AG04450 (cell line): ENCODE measurements at regions not wholly inside any gene's neighbourhood (a gene's known extent, or its start where the extent isn't known, plus 50 kb on each side); places are given as distances from the start of the nearest gene placed in this dataset.

Experiments
- CTCF ChIA-PET: fragments of 300-600, 350-600 bp; formaldehyde crosslinking; extraction: SDS; loops from one replicate; lab custom pipeline; 2022; ENCODE audit warnings: antibody characterized with exemption, inconsistent platforms; lab: Charles Lee
- POLR2A ChIA-PET: fragments of 350-600 bp; formaldehyde crosslinking; extraction: SDS; loops from one replicate; lab custom pipeline; 2021; ENCODE audit warnings: antibody characterized with exemption, inconsistent platforms; lab: Yijun Ruan, JAX
- DNase-seq: peaks from one replicate; pipeline ENCODE4 v3.0.0-alpha.2; 2011; ENCODE audit warnings: low read depth, low spot score
- H3K27ac ChIP-seq: one replicate; pipeline ENCODE4 v1.5.1; 2012; ENCODE audit warnings: low read depth, low read length, control low read depth
- H3K27me3 ChIP-seq: one replicate; pipeline ENCODE4 v1.6.0; 2012; ENCODE audit warnings: low read length; ENCODE audit not compliant: control insufficient read depth, insufficient read depth
- H3K4me3 ChIP-seq: 2 replicates; pipeline ENCODE4 v1.5.1; 2011; ENCODE audit warnings: mild to moderate bottlenecking, low read depth, low read length, control low read depth
- H3K9me3 ChIP-seq: 2 replicates; pipeline ENCODE4 v1.5.1; 2012; ENCODE audit warnings: low read length; ENCODE audit not compliant: control insufficient read depth, insufficient read depth
- TF ChIP-seq, protein P1 (sequence below): IDR thresholded peaks from 2 replicates; pipeline ENCODE4 v1.5.1; 2011; ENCODE audit warnings: low read depth, low read length, control low read depth, inconsistent platforms

DNA sequence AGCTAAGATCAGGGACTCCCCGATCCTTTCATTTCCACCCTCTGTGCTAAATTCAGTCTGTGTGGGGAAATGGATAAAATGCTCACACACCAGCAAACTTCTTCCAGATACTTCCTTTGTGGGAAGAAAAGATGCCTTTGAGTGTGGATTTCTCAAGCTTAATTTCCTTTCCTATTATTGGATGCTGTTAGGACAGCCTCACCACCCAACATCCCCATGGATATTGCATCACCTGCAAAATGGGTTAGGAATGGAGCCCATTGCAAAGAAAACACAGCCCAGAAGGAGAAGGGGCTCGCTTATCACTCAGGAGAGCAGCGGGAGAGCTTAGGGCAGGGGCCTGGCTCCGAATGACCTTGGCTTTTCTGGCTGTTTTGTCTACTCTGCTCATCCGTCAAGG, 272.2 kb downstream of the CDC5L start:
- TF ChIP-seq, protein P1, sequence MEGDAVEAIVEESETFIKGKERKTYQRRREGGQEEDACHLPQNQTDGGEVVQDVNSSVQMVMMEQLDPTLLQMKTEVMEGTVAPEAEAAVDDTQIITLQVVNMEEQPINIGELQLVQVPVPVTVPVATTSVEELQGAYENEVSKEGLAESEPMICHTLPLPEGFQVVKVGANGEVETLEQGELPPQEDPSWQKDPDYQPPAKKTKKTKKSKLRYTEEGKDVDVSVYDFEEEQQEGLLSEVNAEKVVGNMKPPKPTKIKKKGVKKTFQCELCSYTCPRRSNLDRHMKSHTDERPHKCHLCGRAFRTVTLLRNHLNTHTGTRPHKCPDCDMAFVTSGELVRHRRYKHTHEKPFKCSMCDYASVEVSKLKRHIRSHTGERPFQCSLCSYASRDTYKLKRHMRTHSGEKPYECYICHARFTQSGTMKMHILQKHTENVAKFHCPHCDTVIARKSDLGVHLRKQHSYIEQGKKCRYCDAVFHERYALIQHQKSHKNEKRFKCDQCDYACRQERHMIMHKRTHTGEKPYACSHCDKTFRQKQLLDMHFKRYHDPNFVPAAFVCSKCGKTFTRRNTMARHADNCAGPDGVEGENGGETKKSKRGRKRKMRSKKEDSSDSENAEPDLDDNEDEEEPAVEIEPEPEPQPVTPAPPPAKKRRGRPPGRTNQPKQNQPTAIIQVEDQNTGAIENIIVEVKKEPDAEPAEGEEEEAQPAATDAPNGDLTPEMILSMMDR, result no peak
- ChIA-PET CTCF (interaction anchor here (0.5 to 1.2 kb wide), 2 partner anchors 184 to 1055 kb away, joined by 3 to 4 read pairs; no protein-coding TSS in a partner anchor), POLR2A (no interaction called here)
- Histone ChIP-seq H3K27ac (no peak overlapping the region), H3K27me3 (peaks cover 2% of the 10 kb centered on the region), H3K4me3 (no peak overlapping the region), H3K9me3 (no peaks in the 10 kb centered on the region)
- no peak for DNase-seq

DNA sequence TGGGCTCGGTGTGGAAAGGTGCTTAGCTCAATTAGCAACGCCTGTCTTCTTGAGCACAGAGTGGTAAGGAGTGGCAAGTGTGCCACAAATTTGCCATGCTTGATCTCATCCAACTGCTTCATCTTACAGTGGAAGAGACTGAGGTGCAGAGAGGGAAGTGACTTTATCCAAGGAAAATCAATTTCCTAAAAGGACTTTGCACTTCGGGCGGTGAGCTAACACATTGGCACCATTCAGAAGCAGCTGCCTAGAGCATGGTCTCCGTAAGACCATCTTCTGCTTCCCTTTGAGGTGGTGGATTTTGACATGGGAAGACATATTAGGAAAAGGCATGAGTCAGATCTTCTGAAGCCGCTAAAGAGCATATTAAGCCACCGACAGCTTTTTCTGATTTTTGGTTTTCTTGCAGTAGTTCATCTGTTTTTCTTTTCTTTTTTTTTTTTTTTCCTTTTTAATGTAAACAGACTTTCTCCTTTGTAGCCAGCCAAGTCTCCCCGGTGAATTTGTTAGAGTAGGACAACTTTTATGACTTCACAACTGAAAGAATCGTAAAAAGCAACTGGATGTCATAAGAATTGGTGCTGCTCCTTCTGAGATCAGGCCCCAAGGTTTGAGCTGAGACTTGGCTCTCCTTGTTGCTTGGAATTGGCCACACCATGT, 273.2 kb downstream of the CDC5L start:
- Histone ChIP-seq H3K4me3 (no peak overlapping the region), H3K27me3 (peaks cover 2% of the 10 kb centered on the region), H3K27ac (no peak overlapping the region), H3K9me3 (no peaks in the 10 kb centered on the region)
- CTCF ChIA-PET, result interaction anchor here (0.7 to 1.7 kb wide), 3 partner anchors 185 to 1261 kb away, joined by 4 to 6 read pairs (median 5); no protein-coding TSS in a partner anchor
- TF ChIP-seq, protein P1, result no peak
- DNase-seq, result no peak
- POLR2A ChIA-PET, result no interaction called here

DNA sequence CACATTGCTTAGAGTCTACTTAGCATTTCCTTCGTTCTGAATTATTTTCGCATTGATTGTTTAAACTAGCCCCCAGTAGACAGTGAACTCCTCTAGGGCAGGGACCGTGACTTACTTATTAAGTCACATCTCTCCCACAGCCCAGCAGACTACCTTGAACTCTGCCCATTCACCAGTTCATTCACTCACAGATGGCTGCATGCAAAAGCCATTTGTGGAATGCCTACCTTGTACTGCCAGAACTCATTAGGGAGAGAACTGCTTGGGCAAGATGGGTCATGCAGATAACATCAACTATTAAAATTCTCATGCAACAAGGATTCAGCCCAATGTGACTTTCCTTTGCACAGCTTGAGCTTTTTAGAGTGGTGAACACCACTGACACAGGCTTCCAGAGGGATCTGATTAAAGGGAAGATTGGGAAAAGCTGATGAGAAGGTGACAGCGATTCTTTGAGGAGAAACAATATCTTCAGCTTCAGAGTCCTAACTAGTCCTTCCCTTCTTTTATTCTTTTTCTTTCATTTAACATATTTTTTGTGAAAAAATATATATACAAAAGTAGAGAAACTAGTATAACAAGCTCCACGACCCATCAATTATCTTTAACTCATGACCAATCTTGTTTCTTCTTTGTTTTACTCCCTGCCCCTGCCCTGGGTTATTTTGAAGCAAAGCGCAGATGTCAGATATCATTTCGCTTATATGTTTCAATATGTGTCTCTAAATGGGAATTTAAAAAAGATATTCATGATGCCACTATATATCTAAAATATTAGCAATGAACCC, 273.9 kb downstream of the CDC5L start:
- Histone ChIP-seq H3K9me3 (no peaks in the 10 kb centered on the region), H3K27ac (no peak overlapping the region), H3K4me3 (no peak overlapping the region), H3K27me3 (peaks cover 2% of the 10 kb centered on the region)
- TF ChIP-seq, protein P1, result no peak
- POLR2A ChIA-PET, result no interaction called here
- CTCF ChIA-PET, result interaction anchor here (0.7 to 1.7 kb wide), 4 partner anchors 186 to 1269 kb away, joined by 4 to 6 read pairs (median 5); no protein-coding TSS in a partner anchor
- DNase-seq, result no peak

DNA sequence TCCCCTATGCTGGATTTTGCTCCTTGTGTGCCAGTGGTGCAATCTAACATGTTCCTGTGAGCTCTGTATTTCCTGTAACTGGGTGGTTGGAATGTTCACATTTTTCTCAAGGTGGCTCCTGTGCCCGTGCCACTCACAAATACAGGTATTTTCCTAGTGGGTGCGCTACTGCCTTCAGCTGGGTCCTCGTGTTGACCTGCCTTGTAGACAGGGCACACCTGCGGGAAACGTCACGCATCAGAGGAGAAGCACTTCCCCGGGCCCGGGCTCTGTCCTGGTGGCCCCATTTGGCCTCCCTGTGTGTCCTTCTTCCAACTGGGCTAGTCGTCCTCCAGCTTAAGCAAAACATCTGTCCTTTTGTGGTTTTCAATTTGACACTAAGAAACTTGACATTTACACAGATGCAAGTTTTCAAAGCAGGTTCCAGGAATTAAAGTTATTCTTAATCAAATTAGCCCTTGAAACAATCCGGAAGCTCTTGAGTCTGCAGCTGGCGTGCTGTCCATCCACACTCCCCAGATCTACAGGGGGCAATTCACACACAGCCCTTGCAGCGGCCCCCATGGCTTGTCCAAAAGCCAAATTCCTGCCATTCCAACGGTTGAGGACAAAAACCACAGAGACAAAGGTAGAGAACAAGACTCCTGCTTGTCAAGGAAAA, 275.1 kb downstream of the CDC5L start:
- ChIA-PET CTCF (interaction anchor here (1.4 kb wide), 1 partner anchor 1268 kb away, joined by 5 read pairs; no protein-coding TSS in a partner anchor), POLR2A (no interaction called here)
- H3K4me3 ChIP-seq, result no peak overlapping the region
- H3K9me3 ChIP-seq, result no peaks in the 10 kb centered on the region
- DNase-seq, result no peak
- TF ChIP-seq, protein P1, result no peak
- H3K27ac ChIP-seq, result no peak overlapping the region
- peaks cover 2% of the 10 kb centered on the region for H3K27me3 ChIP-seq
